HG02840 (cell line): ENCODE measurements at regions not wholly inside any gene's neighbourhood (a gene's known extent, or its start where the extent isn't known, plus 50 kb on each side); places are given as distances from the start of the nearest gene placed in this dataset.

ENCODE experiments used
- ATAC-seq: cut with Tn5 transposase; IDR thresholded peaks from one replicate; pipeline ENCODE4 v1.9.1; 2021; ENCODE audit warnings: mild to moderate bottlenecking, moderate library complexity, moderate number of reproducible peaks; ENCODE audit not compliant: unreplicated experiment, low FRiP score

GRCh38 chr15:93608643-93609148 is 519.7 kb upstream of the RGMA start:
- no peak for ATAC-seq

GRCh38 chr15:93603550-93603949 is 514.5 kb upstream of the RGMA start:
- no peak for ATAC-seq

GRCh38 chr15:93587059-93587521 is 498.1 kb upstream of the RGMA start:
- no peak for ATAC-seq

GRCh38 chr15:93585012-93585411 is 496.0 kb upstream of the RGMA start:
- ATAC-seq = no peak

GRCh38 chr15:93583968-93584367 is 495.0 kb upstream of the RGMA start:
- ATAC-seq = no peak

- ATAC-seq = no peak
These were observed 494.5 kb upstream of the RGMA start for GRCh38 chr15:93583552-93583951.

- ATAC-seq = no peak
These were observed 481.5 kb upstream of the RGMA start for GRCh38 chr15:93570527-93570926.

GRCh38 chr15:93566762-93567161 is 477.8 kb upstream of the RGMA start:
- ATAC-seq = no peak

- ATAC-seq = no peak
These were observed 476.2 kb upstream of the RGMA start for GRCh38 chr15:93565201-93565600.

- ATAC-seq = no peak
These were observed 474.2 kb upstream of the RGMA start for GRCh38 chr15:93563218-93563617.

- no peak for ATAC-seq
These were observed 473.5 kb upstream of the RGMA start for GRCh38 chr15:93562395-93563123.

GRCh38 chr15:93557696-93558095 is 468.7 kb upstream of the RGMA start:
- no peak for ATAC-seq

- no peak for ATAC-seq
These were observed 464.3 kb upstream of the RGMA start for GRCh38 chr15:93553167-93553935.

- ATAC-seq = no peak
These were observed 454.1 kb upstream of the RGMA start for GRCh38 chr15:93543093-93543492.

- ATAC-seq = no peak
These were observed 438.5 kb upstream of the RGMA start for GRCh38 chr15:93527374-93528050.

GRCh38 chr15:93524432-93524831 is 435.4 kb upstream of the RGMA start:
- no peak for ATAC-seq

- no peak for ATAC-seq
These were observed 434.5 kb upstream of the RGMA start for GRCh38 chr15:93523481-93523880.

GRCh38 chr15:93520206-93520605 is 431.2 kb upstream of the RGMA start:
- ATAC-seq = no peak

GRCh38 chr15:93519599-93519998 is 430.6 kb upstream of the RGMA start:
- no peak for ATAC-seq

- ATAC-seq = no peak
These were observed 428.2 kb upstream of the RGMA start for GRCh38 chr15:93517176-93517575.
